Vagina (tissue), 2 donors: ENCODE measurements at regions not wholly inside any gene's neighbourhood (a gene's known extent, or its start where the extent isn't known, plus 50 kb on each side); places are given as distances from the start of the nearest gene placed in this dataset.

Experiments used
- DNase-seq, 2 donors: peaks; one replicate each; pipeline ENCODE4 v3.0.0-alpha.2; 2017; ENCODE audit errors: extremely low spot score in 2 of 2
- H3K27ac ChIP-seq: fragments of 200-600 bp; sonication (generic); one replicate; pipeline ENCODE4 v1.5.1; 2019
- H3K27me3 ChIP-seq: fragments of 200-600 bp; sonication (generic); one replicate; pipeline ENCODE4 v1.5.1; 2019
- H3K36me3 ChIP-seq, 2 donors: fragments of 200-600 bp; sonication (generic); one replicate each; pipeline ENCODE4 v1.5.1; 2017 to 2019
- H3K4me1 ChIP-seq: fragments of 200-600 bp; sonication (generic); one replicate; pipeline ENCODE4 v1.5.1; 2019
- H3K4me3 ChIP-seq, 2 donors: fragments of 200-600 bp; sonication (generic); 1 replicate in 1 of 2; 2 replicates in 1 of 2; pipeline ENCODE4 v1.5.1; 2016 to 2019
- H3K9me3 ChIP-seq: fragments of 200-600 bp; sonication (generic); one replicate; pipeline ENCODE4 v1.5.1; 2019
- POLR2A ChIP-seq, 2 donors: fragments of 450-650 bp; IDR thresholded peaks; one replicate each; pipeline ENCODE4 v1.6.1; 2017; ENCODE audit warnings: antibody characterized with exemption in 2 of 2, mild to moderate bottlenecking in 2 of 2, moderate library complexity in 2 of 2
- POLR2AphosphoS5 ChIP-seq, 2 donors: sonication (generic); formaldehyde crosslinking; IDR thresholded peaks; one replicate each; pipeline ENCODE4 v1.9.0; 2017; ENCODE audit warnings: antibody characterized with exemption in 2 of 2, mild to moderate bottlenecking in 2 of 2, low read depth in 1 of 2; ENCODE audit not compliant: insufficient read depth in 1 of 2
- intact Hi-C: fragments of 100-400 bp; cut with DNase I; formaldehyde crosslinking; loops from one replicate; pipeline ENCODE4 v1.15.1; 2023
- TF ChIP-seq, protein P1 (sequence below), 3 experiments: fragments of 450-650 bp in 2 of 3; fragments of 200-600 bp in 1 of 3; sonication (generic) in 1 of 3; IDR thresholded peaks; one replicate each; pipeline ENCODE4 v1.5.1; 2017 to 2019; ENCODE audit warnings: antibody characterized with exemption in 3 of 3, mild to moderate bottlenecking in 2 of 3, moderate library complexity in 2 of 3

DNA sequence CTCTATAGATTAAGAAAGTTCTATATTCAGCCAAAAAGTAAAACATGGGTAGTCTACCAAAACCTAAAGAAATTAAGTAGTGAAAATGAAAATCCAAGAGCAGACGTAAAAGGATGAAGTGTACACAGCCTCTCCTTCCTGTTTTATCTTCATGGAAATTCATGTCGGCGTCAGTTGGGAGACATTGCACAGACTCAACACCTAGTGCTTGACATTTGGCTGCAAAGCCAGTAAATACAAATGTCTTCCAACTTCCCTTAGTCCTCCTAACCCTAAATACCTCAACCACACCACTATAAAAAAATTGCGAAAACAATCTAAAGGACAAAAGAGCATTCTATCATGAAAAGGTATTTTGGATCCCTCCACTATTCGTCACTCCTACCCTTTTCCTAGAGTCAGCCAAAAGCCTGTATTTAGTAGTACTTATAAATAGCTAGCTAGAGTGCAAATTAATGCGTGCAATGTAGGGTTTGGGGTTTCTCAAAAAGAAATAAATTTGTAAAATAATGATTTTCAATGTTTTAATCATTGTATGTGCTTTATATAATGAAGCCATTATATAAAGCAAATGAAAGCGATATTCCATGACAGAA is 56.4 kb upstream of the TRPC4 start:
- no peaks in the 10 kb centered on the region for H3K9me3 ChIP-seq
- H3K4me1 ChIP-seq = no peaks in the 10 kb centered on the region
- intact Hi-C loops = no loop called here
- no peaks in the 10 kb centered on the region for H3K36me3 ChIP-seq
- DNase-seq = no peak
- no peak overlapping the region for H3K4me3 ChIP-seq
- TF ChIP-seq POLR2A (IDR thresholded peaks at IDR 0.05) = no peak
- no peak for TF ChIP-seq POLR2AphosphoS5 (IDR thresholded peaks at IDR 0.05; ENCODE audit: insufficient read depth in 1 of 2, low read depth in 1 of 2)
- TF ChIP-seq, protein P1, sequence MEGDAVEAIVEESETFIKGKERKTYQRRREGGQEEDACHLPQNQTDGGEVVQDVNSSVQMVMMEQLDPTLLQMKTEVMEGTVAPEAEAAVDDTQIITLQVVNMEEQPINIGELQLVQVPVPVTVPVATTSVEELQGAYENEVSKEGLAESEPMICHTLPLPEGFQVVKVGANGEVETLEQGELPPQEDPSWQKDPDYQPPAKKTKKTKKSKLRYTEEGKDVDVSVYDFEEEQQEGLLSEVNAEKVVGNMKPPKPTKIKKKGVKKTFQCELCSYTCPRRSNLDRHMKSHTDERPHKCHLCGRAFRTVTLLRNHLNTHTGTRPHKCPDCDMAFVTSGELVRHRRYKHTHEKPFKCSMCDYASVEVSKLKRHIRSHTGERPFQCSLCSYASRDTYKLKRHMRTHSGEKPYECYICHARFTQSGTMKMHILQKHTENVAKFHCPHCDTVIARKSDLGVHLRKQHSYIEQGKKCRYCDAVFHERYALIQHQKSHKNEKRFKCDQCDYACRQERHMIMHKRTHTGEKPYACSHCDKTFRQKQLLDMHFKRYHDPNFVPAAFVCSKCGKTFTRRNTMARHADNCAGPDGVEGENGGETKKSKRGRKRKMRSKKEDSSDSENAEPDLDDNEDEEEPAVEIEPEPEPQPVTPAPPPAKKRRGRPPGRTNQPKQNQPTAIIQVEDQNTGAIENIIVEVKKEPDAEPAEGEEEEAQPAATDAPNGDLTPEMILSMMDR (IDR thresholded peaks at IDR 0.05) = no peak
- H3K27me3 ChIP-seq = no peaks in the 10 kb centered on the region
- no peak overlapping the region for H3K27ac ChIP-seq

DNA sequence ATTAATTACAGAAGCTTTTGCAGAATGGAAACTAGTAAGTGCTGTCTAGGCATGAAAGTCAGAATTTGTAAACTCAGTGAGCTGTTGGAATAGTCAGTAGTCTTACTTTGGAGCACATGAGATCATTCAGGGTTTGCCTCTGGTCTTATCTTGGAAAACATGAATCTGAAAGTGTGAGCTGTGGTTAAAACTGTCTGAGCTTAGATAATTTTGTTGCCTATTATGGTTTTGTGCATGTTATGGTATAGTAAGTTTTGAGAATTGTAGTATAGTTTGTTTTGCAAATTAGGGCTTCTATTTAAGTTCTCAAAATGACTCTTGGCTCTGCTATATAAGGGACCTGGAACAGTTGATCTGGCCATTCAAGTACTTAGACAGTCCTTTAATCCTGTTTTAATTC is 53.7 kb upstream of the TRPC4 start:
- no peaks in the 10 kb centered on the region for H3K9me3 ChIP-seq
- H3K4me1 ChIP-seq = no peaks in the 10 kb centered on the region
- no peak for TF ChIP-seq POLR2AphosphoS5 (IDR thresholded peaks at IDR 0.05; ENCODE audit: insufficient read depth in 1 of 2, low read depth in 1 of 2)
- TF ChIP-seq, protein P1 (IDR thresholded peaks at IDR 0.05) = no peak
- TF ChIP-seq POLR2A (IDR thresholded peaks at IDR 0.05) = no peak
- no peak overlapping the region for H3K27ac ChIP-seq
- no peaks in the 10 kb centered on the region for H3K36me3 ChIP-seq
- H3K27me3 ChIP-seq = no peaks in the 10 kb centered on the region
- intact Hi-C loops = no loop called here
- no peak overlapping the region for H3K4me3 ChIP-seq
- DNase-seq = no peak

DNA sequence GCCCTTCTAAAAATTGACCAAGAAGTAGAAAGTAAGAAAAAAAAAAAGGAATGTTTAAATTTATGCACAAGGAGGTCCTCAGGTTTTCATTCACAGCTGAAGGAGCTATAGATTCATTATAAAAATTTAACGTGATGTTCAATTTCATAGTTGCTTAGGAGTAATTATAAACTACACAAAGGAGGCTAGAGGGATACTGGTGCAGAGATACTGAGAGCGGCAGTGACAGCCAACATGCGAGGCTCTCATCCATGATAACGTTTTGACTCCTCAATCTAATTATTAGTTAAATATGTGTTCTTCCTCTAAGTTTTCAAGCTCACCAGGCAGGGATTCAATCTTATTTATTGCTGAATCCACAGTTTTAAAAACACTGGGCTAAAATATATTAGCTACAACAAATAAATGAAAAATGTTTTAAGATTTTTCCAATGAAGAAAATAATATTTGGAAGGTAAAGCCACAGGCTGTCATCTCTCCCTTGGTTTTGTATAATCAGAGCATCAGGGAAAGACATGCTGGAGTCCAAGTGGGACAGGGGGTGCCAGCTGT is 49.8 kb upstream of the TRPC4 start:
- Histone ChIP-seq H3K4me1 (no peaks in the 10 kb centered on the region), H3K27me3 (no peaks in the 10 kb centered on the region), H3K36me3 (no peaks in the 10 kb centered on the region), H3K9me3 (no peaks in the 10 kb centered on the region), H3K27ac (no peak overlapping the region), H3K4me3 (no peak overlapping the region)
- no peak for DNase-seq
- intact Hi-C loops = no loop called here
- TF ChIP-seq POLR2AphosphoS5 (IDR thresholded peaks at IDR 0.05; ENCODE audit: insufficient read depth in 1 of 2, low read depth in 1 of 2) (no peak), POLR2A (IDR thresholded peaks at IDR 0.05) (no peak)
- TF ChIP-seq, protein P1 (IDR thresholded peaks at IDR 0.05) = no peak
